NCI-H1092 (cell line): ENCODE measurements at regions not wholly inside any gene's neighbourhood (a gene's known extent, or its start where the extent isn't known, plus 50 kb on each side); places are given as distances from the start of the nearest gene placed in this dataset.
"Not testable (repeated sequence)": the region's sequence is repeated elsewhere in the genome, so short reads cannot be mapped to it uniquely, and the experiment has no call there.

ENCODE experiments used
- DNase-seq: peaks from one replicate; lab custom pipeline; 2025; lab: John Stamatoyannopoulos, UW

GRCh38 chr9:135379540-135380267, 99.9 kb upstream of the PPP1R26 start:
- DNase-seq: no peak

GRCh38 chr9:135380311-135380960, 99.1 kb upstream of the PPP1R26 start:
- no peak for DNase-seq

DNA sequence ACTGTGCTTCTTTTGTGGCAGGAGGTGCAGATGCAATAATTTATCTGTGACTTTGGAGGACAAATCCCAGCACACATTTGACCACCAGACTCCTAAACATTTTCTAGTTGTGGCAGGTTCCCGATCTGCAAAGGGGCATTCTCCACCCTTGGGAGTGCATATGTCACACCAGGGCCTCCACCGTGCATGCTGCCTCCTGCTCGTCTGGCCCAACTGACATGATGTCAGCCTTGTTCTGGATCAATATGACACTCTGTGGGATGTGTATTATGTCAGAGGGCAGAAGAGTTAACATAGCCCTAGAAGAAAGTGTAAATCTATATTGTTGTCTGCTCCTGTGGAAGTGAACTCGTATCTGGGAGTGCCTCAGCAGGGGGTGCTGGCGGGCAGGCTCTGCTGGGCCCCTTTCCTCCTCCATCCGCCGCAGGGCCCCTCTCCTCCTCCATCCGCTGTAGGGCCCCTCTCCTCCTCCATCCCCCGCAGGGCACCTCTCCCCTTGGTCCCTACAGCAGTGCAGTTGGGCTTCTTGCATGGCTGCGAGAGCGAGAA, 97.7 kb upstream of the PPP1R26 start:
- DNase-seq: no peak

GRCh38 chr9:135384226-135384625, 95.4 kb upstream of the PPP1R26 start:
- DNase-seq: no peak

DNA sequence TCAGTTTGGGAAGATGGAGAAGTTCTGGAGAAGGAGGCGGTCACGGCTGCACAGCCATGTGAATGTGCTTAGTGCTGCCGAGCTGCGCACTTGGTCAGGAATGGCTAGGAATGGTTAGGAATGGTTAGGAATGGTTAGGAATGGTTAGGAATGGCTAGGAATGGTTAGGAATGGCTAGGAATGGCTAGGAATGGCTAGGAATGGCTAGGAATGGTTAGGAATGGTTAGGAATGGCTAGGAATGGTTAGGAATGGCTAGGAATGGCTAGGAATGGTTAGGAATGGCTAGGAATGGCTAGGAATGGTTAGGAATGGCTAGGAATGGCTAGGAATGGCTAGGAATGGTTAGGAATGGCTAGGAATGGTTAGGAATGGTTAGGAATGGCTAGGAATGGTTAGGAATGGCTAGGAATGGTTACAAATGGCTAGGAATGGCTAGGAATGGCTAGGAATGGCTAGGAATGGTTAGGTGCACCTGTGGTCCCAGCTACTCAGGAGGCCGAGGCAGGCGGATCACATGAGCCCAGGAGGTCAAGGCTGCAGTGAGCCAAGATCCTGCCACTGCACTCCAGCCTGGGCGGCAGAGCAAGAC, 94.7 kb upstream of the PPP1R26 start:
- not testable (repeated sequence) for DNase-seq

- no peak for DNase-seq
Measured at GRCh38 chr9:135385793-135386192, 93.8 kb upstream of the PPP1R26 start.

GRCh38 chr9:135387976-135388375, 91.6 kb upstream of the PPP1R26 start:
- no peak for DNase-seq

DNA sequence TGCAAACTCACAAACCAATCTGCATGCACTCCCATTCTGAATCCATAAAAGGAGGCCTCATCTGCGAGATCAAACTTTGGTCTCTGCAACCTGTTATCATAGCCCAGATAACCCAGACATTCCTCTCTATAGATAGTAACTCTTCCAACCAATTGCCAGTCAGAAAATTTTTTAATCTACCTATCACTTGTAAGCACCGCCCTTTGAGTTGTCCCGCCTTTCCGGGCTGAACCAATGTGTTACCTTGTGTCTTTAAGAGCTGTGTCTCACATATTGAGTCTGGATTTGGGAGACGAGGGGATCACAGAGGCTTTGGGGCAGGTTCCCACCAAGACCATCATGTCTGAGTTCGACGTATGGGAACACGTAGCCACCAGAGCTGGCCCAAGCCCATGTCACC, 91.1 kb upstream of the PPP1R26 start:
- no peak for DNase-seq

- no peak for DNase-seq
Measured at GRCh38 chr9:135391759-135392158, 87.8 kb upstream of the PPP1R26 start.

GRCh38 chr9:135392511-135392910, 87.1 kb upstream of the PPP1R26 start:
- DNase-seq: no peak

- no peak for DNase-seq
Measured at GRCh38 chr9:135394131-135394530, 85.5 kb upstream of the PPP1R26 start.

DNA sequence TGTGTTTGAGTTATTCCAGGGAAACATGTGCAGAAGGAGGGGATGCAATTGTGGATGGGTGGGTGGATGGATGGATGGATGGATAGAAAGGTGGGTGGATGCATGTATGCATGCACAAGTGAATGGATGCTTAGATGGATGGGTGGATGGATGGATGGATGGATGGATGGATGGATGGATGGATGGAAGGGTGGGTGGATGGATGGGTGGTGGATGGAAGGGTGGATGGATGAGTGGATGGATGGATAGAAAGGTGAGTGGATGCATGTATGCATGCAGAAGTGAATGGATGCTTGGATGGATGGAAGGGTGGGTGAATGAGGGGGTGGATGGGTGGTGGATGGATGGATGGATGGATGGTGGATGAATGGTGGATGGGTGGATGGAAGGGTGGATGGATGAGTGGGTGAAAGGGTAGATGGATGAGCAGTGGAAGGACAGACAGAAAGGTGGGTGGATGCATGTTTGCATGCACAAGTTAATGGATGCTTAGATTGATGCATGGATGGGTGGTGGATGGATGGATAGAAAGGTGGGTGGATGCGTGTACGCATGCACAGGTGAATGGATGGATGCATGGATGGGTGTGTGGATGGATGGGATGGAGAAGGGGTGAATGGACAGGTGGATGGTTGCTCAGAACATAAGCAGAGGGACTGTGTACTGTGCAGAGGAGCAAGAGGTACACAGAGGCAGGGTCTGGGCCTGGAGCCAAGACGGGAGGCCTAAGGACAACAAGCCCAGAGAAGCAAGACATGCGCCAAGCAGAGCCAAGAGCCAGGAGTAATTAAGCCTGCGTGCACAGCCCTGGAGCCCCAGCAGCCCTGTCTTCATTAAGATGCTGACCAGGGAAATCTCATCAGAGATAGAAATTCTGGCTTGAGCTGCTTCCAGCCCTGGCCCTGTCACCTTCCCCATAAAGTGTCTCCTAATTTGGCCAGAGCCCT, 84.6 kb upstream of the PPP1R26 start:
- DNase-seq: no peak

DNA sequence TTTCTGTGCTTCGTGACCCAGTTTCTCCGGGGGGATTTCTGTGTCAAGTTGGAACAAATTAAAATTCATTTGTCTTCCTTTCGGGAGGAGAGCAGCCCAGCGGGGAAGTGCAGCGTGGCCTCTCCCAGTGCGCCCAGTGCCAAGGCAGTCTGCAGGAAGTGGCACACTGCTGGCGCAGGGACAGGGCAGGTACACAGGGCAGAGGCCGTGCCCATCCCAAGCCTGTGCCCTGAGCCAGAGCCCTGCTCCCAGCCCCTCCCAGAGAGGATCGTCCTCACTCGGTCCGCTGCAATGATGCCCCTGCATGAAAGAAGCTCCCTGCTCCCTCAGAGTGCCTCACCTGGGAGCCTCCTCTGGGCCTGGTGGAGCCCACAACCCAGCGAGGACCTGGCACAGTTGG, 82.4 kb upstream of the PPP1R26 start:
- no peak for DNase-seq

GRCh38 chr9:135399000-135399649, 80.5 kb upstream of the PPP1R26 start:
- no peak for DNase-seq

GRCh38 chr9:135400496-135400895, 79.1 kb upstream of the PPP1R26 start:
- DNase-seq: no peak

- DNase-seq: no peak
Measured at GRCh38 chr9:135401218-135401617, 78.4 kb upstream of the PPP1R26 start.

DNA sequence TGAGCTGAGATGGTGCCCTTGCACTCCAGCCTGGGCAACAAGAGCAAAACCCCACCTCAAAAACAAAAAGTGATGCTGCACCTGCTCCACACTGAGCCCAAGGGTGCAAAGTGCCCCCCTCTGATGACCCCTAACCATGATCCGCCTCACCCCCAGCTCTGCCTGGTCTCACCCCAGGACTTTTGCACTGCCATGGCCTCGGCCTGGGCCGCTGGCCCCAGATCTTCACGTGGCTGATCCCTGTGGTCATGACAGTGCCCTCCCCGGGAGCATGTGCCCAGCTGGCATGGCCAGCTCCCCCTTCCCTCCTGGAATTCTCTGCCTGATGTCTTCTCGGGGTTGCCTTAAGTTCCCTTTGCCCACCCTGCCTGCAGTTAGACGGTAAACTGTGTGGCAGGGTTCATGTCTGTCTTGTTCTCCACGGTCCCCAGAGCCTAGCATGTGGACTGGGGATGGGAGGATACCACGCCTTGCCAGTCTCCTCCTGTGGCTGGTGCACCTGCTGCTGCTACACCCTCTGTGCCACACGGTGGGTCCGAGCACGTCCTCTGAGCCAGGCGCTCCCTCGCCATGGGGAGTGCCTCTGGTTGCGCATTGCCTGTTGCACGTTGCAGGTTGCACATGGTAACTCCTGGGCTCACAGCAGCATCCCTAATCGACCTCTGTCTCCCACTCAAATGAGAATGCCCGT, 77.4 kb upstream of the PPP1R26 start:
- no peak for DNase-seq

GRCh38 chr9:135402739-135403695, 76.6 kb upstream of the PPP1R26 start:
- no peak for DNase-seq

DNA sequence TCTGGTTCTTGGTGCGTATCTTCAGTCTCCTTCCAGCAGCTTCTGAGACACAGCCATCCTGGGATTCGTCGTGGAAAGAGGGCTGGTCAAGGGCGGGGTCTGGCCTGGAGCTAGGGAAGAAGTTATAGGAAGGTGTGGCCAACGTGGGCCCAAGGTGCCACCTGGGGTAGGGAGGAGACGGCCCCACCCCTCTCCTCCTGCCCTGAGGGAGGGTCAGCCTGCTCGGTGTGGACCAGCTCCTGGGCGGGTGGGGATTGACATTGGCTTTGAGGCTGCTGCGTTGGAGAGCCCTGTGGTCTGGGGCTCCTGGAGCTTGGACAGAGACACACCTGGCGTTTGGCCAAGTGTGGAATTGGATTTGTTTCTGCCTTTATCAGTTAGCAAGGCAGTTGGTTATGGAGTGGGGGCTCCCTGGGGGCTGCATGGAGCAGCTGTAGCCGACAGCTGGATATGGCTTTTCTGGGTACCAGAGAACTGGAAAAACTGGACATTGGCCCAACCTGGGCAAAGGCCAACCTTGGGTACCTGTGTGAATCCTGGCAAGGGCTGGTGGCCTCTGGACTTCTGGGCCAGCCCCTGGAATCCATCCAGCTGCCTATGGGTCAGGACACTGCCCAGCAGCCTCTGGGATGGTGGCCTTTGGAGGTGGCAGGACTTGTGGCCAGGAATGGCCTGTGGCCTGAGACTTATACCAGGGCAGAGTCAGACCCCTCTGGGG, 75.7 kb upstream of the PPP1R26 start:
- DNase-seq: no peak
